HG02852 (cell line): ENCODE measurements at regions not wholly inside any gene's neighbourhood (a gene's known extent, or its start where the extent isn't known, plus 50 kb on each side); places are given as distances from the start of the nearest gene placed in this dataset.

Source experiments
- ATAC-seq: cut with Tn5 transposase; IDR thresholded peaks from one replicate; pipeline ENCODE4 v1.9.1; 2021; ENCODE audit warnings: mild to moderate bottlenecking, moderate library complexity; ENCODE audit not compliant: unreplicated experiment

DNA sequence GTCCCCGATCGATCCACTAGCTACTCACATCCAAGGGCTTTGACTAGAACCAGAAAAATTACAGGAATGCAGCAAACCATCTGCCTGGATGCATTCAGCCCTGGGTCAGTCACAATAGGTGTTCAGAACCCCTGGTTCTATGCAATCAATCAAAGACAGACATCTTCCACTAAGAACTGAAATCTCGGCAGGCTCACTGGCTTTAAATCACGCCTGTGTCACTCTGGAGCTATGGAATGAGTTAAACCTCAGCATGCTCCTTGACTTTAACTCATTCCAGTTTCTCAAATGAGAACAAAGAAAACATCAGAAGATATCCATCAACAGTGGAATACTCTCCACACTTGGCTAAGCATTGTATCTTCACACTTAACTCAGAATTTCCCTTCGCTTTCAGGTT, 68.1 kb upstream of the SPTBN1 start:
- no peak for ATAC-seq

DNA sequence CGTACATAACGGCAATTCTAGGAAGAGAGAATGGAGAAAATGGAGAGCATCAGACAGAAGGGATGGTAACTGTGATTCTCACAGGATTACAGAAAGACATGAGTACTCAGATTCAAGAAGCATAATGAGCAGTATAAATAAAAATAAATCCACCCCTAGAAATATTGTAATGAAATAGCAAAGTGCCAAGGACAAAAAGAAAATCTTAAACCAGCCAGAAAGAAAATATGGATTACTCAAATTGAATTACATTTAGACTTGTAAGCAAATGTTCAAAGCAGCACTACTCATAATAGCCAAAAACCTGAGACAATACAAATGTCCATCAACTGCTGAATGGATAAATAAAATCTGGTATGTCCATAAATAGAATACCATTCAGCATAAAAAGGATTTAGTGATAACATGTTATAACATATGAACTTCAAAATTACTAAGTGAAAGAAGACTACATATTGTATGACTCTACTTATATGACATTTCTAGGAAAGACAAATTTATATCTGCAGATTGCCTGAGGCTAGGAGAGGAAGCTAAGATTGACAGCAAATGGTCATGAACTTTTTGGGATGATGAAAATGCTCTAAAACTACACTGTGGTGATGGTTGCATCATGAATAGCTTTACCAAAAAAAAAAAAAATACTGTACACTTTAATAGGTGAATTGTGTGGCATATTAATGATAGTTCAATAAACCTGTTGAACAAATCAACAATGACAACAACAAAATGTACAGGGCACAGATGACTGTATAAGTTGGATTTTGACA, 63.4 kb upstream of the SPTBN1 start:
- ATAC-seq: no peak

DNA sequence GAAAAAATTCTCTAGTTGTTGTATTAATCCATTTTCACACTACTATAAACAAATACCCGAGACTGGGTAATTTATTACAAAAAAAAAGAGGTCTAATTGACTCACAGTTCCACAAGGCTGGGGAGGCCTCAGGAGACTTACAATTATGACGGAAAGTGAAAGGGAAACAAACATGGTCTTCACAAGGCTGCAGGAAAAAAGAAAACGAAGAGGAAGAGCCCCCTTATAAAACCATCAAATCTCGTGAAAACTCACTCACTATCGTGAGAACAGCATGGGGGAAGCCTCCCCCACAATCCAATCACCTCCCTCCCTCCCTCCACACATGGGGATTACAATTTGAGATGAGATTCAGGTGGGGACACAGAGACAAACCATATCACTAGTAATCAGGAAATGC, 61.7 kb upstream of the SPTBN1 start:
- ATAC-seq: peak; percentile 80

DNA sequence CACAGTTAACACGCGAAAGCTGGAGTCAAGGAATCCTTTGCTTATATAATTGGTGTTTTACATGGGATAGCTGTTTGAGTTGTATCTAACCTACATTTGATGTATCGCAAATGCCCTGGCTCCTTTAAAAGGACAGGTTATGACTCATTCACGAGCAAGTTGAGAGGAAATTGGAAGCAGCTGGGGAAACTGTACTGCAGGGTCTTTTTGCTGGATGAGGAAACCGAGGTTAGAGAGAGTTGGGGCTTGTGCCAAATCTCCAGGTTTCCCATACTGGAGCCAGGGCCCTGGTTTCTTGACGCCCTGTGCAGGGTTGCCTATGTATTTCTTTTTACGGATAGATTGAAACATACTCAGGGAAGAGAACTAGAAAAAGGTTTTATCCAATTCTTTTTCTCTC, 60.0 kb upstream of the SPTBN1 start:
- no peak for ATAC-seq

DNA sequence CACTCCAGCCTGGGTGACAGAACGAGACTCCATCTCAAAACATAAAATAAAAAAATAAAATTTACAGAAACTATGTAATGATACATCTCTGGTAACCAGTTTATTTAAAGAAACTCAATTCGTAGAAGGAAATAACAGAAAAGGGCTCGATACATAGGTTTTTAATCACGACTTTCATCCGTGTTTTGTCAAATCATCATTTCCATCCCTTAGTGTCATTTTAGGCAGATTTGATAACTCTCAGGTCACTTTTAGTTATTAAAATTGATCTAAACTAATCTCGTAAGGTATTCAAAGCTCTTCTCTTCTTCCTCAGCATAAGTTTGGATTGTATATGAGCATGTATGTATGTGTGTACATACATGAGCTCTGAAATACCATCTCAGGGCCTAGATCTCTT, 59.3 kb upstream of the SPTBN1 start:
- no peak for ATAC-seq

DNA sequence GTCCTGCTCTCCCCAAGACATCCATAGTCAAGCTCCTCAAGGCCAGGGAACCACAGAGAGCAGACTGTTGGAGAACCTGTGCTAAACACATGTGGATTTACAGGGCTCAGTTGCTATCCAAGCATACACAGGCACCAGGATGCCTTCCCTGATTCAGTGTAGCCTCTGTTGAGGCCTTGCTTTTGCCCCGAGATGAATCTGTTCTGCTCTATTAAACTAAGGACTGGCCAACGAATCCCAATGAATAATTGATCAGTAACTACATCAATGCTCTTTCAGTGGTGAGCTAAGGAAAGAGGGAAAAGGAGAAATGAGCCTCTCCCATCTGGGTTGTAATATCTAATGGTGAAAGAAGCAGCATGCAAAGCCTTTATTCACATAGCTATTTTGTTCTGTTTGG, 58.7 kb upstream of the SPTBN1 start:
- no peak for ATAC-seq

DNA sequence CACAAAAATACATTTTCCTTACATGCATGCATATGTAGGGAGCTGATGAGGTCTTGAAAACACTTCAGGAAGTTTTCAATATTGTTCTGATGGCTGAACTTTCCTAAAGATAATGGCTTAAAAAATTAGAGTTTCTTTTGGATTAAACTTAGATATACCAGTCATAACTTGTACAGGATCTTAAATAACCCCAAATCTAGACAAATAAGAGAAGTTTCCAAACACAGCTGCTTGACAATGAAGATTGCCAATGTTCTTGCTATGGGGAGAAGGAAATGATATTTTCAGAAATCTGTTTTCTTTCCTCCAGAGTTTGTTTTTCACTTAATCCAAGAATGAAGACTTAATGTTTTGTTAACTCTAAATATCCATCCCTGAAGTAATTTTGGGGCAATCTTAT, 54.6 kb upstream of the SPTBN1 start:
- no peak for ATAC-seq

DNA sequence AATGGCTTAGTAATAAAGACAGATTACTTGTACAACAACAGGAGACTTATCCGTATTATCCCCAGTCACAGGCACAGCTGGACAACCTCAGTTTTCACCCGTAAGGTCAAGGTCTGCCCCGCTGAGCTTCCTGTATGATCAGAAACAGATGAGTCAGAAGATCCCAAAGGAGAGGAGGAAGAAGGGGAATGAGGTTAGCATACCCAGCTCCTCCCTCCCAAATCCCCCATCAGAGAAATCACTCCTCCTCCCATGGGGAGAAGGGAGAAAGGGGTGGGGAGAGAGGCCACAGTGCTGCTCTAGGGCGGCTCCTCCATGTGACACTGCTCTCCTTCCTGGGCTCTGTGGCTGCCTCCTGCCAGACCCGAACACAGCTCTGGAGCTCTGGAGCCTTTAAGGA, 53.8 kb upstream of the SPTBN1 start:
- no peak for ATAC-seq

DNA sequence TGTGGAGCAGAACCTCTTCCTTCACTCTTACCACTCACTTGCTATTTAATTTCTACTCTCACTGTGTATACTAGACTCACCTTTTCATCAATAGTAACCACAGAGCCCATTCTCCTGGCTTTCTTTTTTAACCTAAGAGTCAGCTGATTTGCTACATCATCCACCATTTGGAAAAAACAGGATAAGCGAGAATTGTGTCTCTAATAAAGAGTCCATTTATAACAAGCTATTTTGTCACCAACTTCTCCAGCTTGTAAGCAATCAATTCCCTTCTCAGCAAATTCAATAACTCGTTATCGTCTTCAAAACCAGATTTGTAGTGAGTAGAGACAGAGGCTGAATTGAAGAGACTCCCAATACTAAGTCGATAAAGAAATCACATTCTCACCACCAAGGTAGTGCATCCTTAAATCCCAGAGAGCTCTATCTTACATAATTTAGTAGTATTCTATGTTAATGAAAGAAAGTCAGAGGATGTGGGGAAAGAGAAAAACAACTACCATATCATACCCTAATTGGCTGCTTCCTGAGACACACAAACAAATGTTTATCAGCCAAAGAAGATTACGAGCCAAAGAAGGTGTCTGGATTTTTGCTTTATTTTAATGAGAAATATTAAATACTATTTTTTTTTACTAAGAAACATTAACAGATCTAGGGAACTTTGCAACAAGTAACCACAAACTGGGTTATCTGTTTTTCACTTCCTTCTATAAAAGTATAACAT, 52.5 kb upstream of the SPTBN1 start:
- no peak for ATAC-seq

DNA sequence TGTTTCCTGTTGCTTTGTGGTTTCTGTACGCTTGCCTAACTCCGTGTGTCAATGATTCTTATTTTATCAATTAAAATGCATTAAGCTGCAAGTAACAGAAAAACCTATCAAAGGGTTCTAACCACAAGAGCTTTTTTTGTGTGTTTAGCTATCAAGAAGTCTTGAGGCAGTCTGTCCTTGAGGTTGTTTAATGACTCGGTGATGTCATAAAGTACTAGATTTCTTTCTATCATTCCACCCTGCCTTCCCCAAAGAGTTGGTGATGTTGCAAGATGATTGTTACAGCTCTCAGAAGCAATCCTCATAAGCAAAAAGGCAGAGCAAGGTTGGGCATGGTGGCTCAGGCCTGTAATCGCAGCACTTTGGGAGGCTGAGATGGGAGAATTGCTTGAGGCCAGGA, 51.9 kb upstream of the SPTBN1 start:
- no peak for ATAC-seq

DNA sequence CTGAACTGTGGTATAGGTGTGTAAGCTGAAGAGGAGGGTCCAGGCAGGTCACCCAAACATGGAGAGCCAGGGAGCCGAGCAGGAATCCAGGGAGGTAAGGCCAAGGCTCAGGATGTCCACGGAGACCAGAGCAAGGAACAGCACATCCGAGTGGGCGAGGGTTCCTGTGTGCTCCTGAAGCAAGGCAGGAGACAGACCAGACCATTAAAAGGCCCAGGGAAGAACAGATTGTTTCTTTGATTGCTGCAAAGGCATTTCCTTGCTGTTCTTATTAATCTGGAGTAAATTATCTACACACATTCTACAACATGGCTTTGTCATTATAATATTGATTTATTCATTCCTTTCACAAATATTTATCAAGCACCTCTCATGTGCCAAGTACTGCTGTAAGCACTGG, 50.1 kb upstream of the SPTBN1 start:
- no peak for ATAC-seq
